ELR (cell line): ENCODE measurements at regions not wholly inside any gene's neighbourhood (a gene's known extent, or its start where the extent isn't known, plus 50 kb on each side); places are given as distances from the start of the nearest gene placed in this dataset.
A peak's percentile ranks its signal among the peaks of the same experiment; 100 is the strongest.
"Not testable (repeated sequence)": the region's sequence is repeated elsewhere in the genome, so short reads cannot be mapped to it uniquely, and the experiment has no call there.

Experiments
- DNase-seq: peaks from one replicate; pipeline ENCODE4 v3.0.0-alpha.2; 2015; ENCODE audit warnings: low read depth

GRCh38 chr17:51389875-51390274 is 129.5 kb downstream of the UTP18 start:
- no peak for DNase-seq

- DNase-seq: peak; percentile 14
These were observed 131.8 kb downstream of the UTP18 start for GRCh38 chr17:51391982-51392654.

GRCh38 chr17:51395621-51396020 is 135.3 kb downstream of the UTP18 start:
- DNase-seq: no peak

GRCh38 chr17:51397361-51398127 is 137.2 kb downstream of the UTP18 start:
- peak; percentile 88 for DNase-seq

GRCh38 chr17:51398128-51398525 is 137.8 kb downstream of the UTP18 start:
- DNase-seq: no peak

GRCh38 chr17:51398687-51399086 is 138.3 kb downstream of the UTP18 start:
- DNase-seq: no peak

- DNase-seq: no peak
These were observed 140.9 kb downstream of the UTP18 start for GRCh38 chr17:51401279-51401678.

- DNase-seq: no peak
These were observed 142.6 kb downstream of the UTP18 start for GRCh38 chr17:51402899-51403298.

- DNase-seq: no peak
These were observed 147.2 kb downstream of the UTP18 start for GRCh38 chr17:51407576-51407975.

GRCh38 chr17:51419476-51419875 is 159.1 kb downstream of the UTP18 start:
- no peak for DNase-seq

- DNase-seq: no peak
These were observed 161.2 kb downstream of the UTP18 start for GRCh38 chr17:51421525-51421924.

- no peak for DNase-seq
These were observed 162.3 kb downstream of the UTP18 start for GRCh38 chr17:51422634-51423033.

GRCh38 chr17:51423421-51424160 is 163.2 kb downstream of the UTP18 start:
- DNase-seq: peak; percentile 3

GRCh38 chr17:51425773-51426172 is 165.4 kb downstream of the UTP18 start:
- DNase-seq: no peak

GRCh38 chr17:51427323-51427811 is 167.0 kb downstream of the UTP18 start:
- no peak for DNase-seq

- DNase-seq: no peak
These were observed 167.5 kb downstream of the UTP18 start for GRCh38 chr17:51427856-51428255.

GRCh38 chr17:51428668-51429495 is 168.5 kb downstream of the UTP18 start:
- DNase-seq: no peak

- not testable (repeated sequence) for DNase-seq
These were observed 169.6 kb downstream of the UTP18 start for GRCh38 chr17:51429938-51430337.

GRCh38 chr17:51430591-51430990 is 170.2 kb downstream of the UTP18 start:
- no peak for DNase-seq

- DNase-seq: peak; percentile 5
These were observed 174.3 kb downstream of the UTP18 start for GRCh38 chr17:51434434-51435170.

- DNase-seq: no peak
These were observed 174.8 kb downstream of the UTP18 start for GRCh38 chr17:51435171-51435552.
